ENCODE measurements at regions not wholly inside any gene's neighbourhood (a gene's known extent, or its start where the extent isn't known, plus 50 kb on each side); places are given as distances from the start of the nearest gene placed in this dataset.

- no peak for DNase-seq (ENCODE audit: low spot score)
Observed at GRCh38 chr6:90669420-90669819, 82.5 kb upstream of the MAP3K7 start.

- no peak for DNase-seq (ENCODE audit: low spot score)
Observed at GRCh38 chr6:90668141-90668540, 81.3 kb upstream of the MAP3K7 start.

- no peak for DNase-seq (ENCODE audit: low spot score)
Observed at GRCh38 chr6:90663873-90664272, 77.0 kb upstream of the MAP3K7 start.

- DNase-seq (ENCODE audit: low spot score) = no peak
Observed at GRCh38 chr6:90663106-90663505, 76.2 kb upstream of the MAP3K7 start.

GRCh38 chr6:90660931-90661330, 74.1 kb upstream of the MAP3K7 start:
- no peak for DNase-seq (ENCODE audit: low spot score)

GRCh38 chr6:90658497-90658896, 71.6 kb upstream of the MAP3K7 start:
- DNase-seq (ENCODE audit: low spot score) = no peak

- DNase-seq (ENCODE audit: low spot score) = no peak
Observed at GRCh38 chr6:90656325-90656724, 69.5 kb upstream of the MAP3K7 start.

- no peak for DNase-seq (ENCODE audit: low spot score)
Observed at GRCh38 chr6:90654806-90655205, 67.9 kb upstream of the MAP3K7 start.

- DNase-seq (ENCODE audit: low spot score) = no peak
Observed at GRCh38 chr6:90654166-90654565, 67.3 kb upstream of the MAP3K7 start.

- DNase-seq (ENCODE audit: low spot score) = no peak
Observed at GRCh38 chr6:90653750-90654149, 66.9 kb upstream of the MAP3K7 start.

- no peak for DNase-seq (ENCODE audit: low spot score)
Observed at GRCh38 chr6:90650041-90650940, 63.4 kb upstream of the MAP3K7 start.

- DNase-seq (ENCODE audit: low spot score) = no peak
Observed at GRCh38 chr6:90648873-90649272, 62.0 kb upstream of the MAP3K7 start.

GRCh38 chr6:90646940-90647339, 60.1 kb upstream of the MAP3K7 start:
- no peak for DNase-seq (ENCODE audit: low spot score)

GRCh38 chr6:90645634-90646033, 58.8 kb upstream of the MAP3K7 start:
- no peak for DNase-seq (ENCODE audit: low spot score)

- DNase-seq (ENCODE audit: low spot score) = no peak
Observed at GRCh38 chr6:90644492-90644891, 57.6 kb upstream of the MAP3K7 start.

- DNase-seq (ENCODE audit: low spot score) = no peak
Observed at GRCh38 chr6:90643381-90643780, 56.5 kb upstream of the MAP3K7 start.

- no peak for DNase-seq (ENCODE audit: low spot score)
Observed at GRCh38 chr6:90637320-90637719, 50.4 kb upstream of the MAP3K7 start.
